ENCODE measurements at regions not wholly inside any gene's neighbourhood (a gene's known extent, or its start where the extent isn't known, plus 50 kb on each side); places are given as distances from the start of the nearest gene placed in this dataset.
A peak's percentile ranks its signal among the peaks of the same experiment; 100 is the strongest.

GRCh38 chr7:106957766-106958165 is 86.7 kb upstream of the PRKAR2B start:
- in situ Hi-C loops (cut with HindIII; ENCODE audit: low pct_unique_long_range_greater_than_20kb, low sequenced_read_pairs) = no loop called here
- DNase-seq (ENCODE audit: low read depth, low spot score) = peak; percentile 39

DNA sequence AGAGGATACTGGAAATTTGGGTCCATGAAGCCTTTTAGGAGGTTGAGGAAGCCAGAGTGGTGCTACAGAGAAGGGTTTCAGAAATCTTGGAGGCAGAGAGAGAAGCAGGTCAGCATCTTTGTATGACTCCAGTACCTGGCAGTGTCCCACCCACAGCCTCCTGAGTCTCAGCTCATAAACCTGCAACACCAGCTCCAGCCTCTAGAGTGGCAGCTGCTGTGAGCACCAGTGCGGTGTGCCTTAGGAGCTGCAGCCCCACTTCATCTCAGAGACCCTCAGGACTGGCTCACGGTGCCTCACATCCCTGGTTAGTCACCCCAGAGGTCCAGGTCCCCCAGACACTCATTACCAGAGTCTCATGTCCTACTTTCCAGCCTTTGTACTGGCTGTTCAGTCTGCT is 84.8 kb upstream of the PRKAR2B start:
- peak; percentile 52 for DNase-seq (ENCODE audit: low read depth, low spot score)
- in situ Hi-C loops (cut with HindIII; ENCODE audit: low pct_unique_long_range_greater_than_20kb, low sequenced_read_pairs) = no loop called here

DNA sequence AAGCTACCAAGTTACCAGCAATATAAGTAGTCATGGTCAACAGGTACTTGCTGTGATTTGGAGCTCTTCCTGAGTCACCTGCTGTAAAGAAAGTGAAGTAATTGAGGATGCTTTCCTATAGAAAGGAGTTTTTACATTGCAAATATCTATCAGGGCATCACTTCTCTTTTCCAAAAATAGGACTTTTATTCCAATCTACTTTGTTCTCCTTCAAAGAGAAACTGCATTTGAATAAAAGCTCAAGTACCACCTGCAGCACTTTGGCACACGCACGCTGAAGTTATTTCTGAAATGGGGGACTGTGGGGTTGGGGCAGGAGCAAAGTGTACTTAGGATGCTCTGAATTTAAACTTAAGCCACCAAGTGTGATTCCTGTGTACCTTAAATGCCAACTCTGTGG is 81.8 kb upstream of the PRKAR2B start:
- DNase-seq (ENCODE audit: low read depth, low spot score) = no peak
- in situ Hi-C loops (cut with HindIII; ENCODE audit: low pct_unique_long_range_greater_than_20kb, low sequenced_read_pairs) = no loop called here

DNA sequence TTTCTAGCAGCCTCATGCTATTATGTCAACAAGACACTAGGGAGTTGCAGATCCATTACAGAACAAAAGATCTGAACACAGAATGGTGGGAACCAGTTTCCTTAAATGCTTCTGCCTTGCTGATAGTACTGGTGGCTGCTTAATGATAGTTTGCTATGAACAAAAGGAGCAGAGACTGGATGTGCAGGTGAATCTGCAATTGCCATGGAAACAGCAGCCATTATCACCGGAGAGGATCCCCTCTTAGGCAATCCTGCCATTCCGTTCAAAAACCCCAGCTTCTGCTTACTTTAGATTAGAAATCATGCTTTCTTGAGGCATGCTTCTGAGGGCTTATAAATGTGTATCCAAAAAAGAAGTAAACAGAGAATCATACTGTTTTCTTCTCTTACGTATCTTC is 80.0 kb upstream of the PRKAR2B start:
- in situ Hi-C loops (cut with HindIII; ENCODE audit: low pct_unique_long_range_greater_than_20kb, low sequenced_read_pairs) = no loop called here
- DNase-seq (ENCODE audit: low read depth, low spot score) = no peak

DNA sequence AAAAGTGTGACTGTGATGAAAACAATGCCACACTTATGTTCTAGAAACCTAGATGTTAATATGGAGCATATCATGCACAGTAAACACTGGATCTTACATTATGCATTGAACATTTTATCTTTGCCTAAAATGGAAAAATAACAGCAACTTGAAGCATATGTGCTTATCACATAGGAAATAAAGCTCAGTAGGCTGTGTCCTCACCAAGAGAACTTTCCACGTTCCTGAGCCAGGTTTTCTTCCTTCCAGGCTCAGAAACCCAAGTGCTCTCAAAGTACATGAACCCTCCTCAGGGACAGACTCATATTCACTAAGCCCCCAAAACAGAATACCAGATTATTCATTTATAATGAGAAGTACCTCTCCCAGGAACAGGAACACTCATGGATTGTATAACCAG is 79.4 kb upstream of the PRKAR2B start:
- in situ Hi-C loops (cut with HindIII; ENCODE audit: low pct_unique_long_range_greater_than_20kb, low sequenced_read_pairs) = no loop called here

DNA sequence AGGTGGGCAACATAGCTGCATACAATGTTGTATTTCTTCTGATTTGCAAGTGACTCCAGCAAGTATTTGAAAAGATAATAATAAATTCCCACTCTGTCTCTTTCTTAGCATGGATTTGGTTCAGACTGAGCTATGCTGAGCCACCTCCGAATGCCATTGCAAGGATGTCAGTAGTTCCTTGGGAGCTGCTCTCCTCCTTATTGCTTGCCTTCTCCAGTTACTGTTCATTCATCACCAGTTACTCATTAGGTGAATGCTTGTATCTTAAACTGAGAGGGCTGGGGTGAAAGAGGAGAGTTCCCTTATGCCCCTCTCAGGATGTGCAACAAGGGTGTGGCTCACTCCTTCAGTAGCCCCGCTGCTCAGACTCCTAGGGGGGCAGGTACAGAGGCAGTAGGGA is 78.4 kb upstream of the PRKAR2B start:
- in situ Hi-C loops (cut with HindIII; ENCODE audit: low pct_unique_long_range_greater_than_20kb, low sequenced_read_pairs) = no loop called here
- DNase-seq (ENCODE audit: low read depth, low spot score) = no peak

More for the DNA sequence above, 79.4 kb upstream of the PRKAR2B start:
- no peak for DNase-seq (ENCODE audit: low read depth, low spot score)

GRCh38 chr7:106968160-106968559 is 76.3 kb upstream of the PRKAR2B start:
- in situ Hi-C loops (cut with HindIII; ENCODE audit: low pct_unique_long_range_greater_than_20kb, low sequenced_read_pairs) = no loop called here

GRCh38 chr7:106978425-106979420 is 65.8 kb upstream of the PRKAR2B start:
- peak; percentile 45 for DNase-seq (ENCODE audit: low read depth, low spot score)
- in situ Hi-C loops (cut with HindIII; ENCODE audit: low pct_unique_long_range_greater_than_20kb, low sequenced_read_pairs) = no loop called here

More at GRCh38 chr7:106968160-106968559, 76.3 kb upstream of the PRKAR2B start:
- DNase-seq (ENCODE audit: low read depth, low spot score) = no peak

DNA sequence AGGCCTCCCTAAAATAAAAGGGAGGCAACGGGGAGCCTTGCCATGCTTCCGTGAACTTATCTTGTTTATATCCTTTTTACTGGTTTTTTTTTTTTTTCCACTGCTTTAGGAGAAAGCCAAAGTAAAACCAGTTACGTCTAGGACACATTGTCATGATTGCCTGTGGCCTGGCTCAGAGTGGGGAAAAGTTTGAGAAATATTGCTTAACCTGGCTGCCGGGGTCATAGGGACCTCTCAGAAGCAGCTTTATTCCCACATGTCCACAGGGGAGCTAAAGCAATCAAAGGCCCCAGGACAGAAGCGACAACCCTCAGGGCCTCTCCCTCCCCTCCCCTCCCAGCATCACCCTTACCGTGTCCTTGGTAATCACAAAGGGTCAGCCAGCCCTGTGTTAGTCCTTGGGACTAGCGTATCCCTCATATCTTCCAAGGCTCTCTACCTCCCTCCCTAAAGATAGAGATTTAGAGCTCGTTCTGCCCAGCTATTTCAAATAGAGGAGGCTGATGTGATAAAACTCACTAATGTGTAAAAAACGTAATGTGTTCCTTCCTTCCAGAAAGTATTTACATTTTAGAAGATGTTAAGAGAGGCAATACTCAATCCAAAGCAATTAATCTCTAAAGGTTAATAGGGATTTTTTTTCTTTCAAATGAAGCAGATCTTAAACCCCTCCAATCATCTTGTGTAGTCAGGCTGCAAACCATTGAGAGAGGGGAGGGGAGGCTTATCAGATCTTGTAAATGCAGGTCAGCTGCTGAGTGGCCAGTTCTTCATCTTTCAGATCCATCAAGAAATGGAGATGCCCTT is 64.8 kb upstream of the PRKAR2B start:
- in situ Hi-C loops (cut with HindIII; ENCODE audit: low pct_unique_long_range_greater_than_20kb, low sequenced_read_pairs) = no loop called here
- DNase-seq (ENCODE audit: low read depth, low spot score) = no peak

GRCh38 chr7:106980358-106980685 is 64.2 kb upstream of the PRKAR2B start:
- in situ Hi-C loops (cut with HindIII; ENCODE audit: low pct_unique_long_range_greater_than_20kb, low sequenced_read_pairs) = no loop called here
- DNase-seq (ENCODE audit: low read depth, low spot score) = no peak

DNA sequence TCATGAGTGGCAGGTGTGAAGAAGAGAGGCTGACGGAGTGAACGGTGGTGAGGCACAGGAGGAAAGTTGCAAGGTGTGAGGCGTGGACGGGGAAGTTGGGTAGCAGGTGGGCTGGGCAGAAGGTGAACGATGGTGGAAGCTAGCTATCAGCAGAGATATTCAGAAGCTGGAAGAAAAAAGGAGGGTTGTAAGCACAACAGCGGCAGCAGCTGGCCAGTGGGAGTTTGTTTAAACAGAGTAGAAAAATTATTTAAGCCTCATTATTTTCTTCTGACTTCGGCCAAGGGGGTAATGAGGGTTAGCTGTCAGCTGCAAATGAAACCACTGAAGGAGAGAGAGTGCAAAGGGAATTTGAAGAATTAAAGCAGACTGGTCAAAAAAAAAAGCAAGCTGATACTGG is 62.1 kb upstream of the PRKAR2B start:
- no peak for DNase-seq (ENCODE audit: low read depth, low spot score)
- in situ Hi-C loops (cut with HindIII; ENCODE audit: low pct_unique_long_range_greater_than_20kb, low sequenced_read_pairs) = no loop called here

DNA sequence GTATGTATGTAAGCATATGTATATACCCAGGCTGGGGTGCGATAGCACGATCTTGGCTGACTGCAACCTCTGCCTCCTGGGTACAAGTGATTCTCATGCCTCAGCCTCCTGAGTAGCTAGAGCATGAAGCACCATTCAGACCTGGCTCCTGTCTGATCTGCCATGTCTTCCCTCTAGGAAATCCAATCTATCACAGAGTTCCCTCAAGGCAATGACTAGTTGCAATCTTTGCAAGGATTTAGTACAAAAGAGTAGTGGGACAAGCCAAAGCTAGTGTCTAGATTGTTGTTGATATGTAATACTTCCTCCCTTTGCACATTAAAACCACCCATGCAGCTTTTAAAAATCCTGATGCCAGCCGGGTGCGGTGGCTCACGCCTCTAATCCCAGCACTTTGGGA is 60.5 kb upstream of the PRKAR2B start:
- in situ Hi-C loops (cut with HindIII; ENCODE audit: low pct_unique_long_range_greater_than_20kb, low sequenced_read_pairs) = no loop called here
- no peak for DNase-seq (ENCODE audit: low read depth, low spot score)

- peak; percentile 22 for DNase-seq (ENCODE audit: low read depth, low spot score)
- in situ Hi-C loops (cut with HindIII; ENCODE audit: low pct_unique_long_range_greater_than_20kb, low sequenced_read_pairs) = no loop called here
These were observed 58.0 kb upstream of the PRKAR2B start for GRCh38 chr7:106986450-106986977.

DNA sequence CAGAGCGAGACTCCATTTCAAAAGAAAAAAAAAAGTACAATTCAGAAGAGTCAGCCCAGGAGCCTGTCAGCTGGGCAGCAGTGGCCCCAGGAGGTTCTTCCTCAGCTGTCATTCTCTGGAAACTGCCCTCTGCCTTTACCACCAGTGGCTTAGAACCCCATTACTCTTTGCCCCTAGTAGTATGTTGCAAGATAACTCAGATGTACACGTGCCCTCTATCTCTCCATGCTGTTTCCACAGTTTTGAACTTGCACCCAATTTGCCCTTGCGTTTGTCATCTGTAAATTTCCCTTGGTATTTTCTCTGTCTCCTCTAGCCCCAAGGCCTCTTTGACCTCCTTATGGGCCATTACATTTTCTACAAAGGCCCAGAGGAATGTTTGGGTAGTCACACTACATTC is 56.7 kb upstream of the PRKAR2B start:
- no peak for DNase-seq (ENCODE audit: low read depth, low spot score)
- in situ Hi-C loops (cut with HindIII; ENCODE audit: low pct_unique_long_range_greater_than_20kb, low sequenced_read_pairs) = no loop called here

- DNase-seq (ENCODE audit: low read depth, low spot score) = no peak
- in situ Hi-C loops (cut with HindIII; ENCODE audit: low pct_unique_long_range_greater_than_20kb, low sequenced_read_pairs) = no loop called here
These were observed 52.0 kb upstream of the PRKAR2B start for GRCh38 chr7:106992511-106992910.
